Fibroblast of skin of left biceps (primary cell): ENCODE measurements at regions not wholly inside any gene's neighbourhood (a gene's known extent, or its start where the extent isn't known, plus 50 kb on each side); places are given as distances from the start of the nearest gene placed in this dataset.
A peak's percentile ranks its signal among the peaks of the same experiment; 100 is the strongest.

Experiments
- DNase-seq, 2 experiments: peaks; one replicate each; pipeline ENCODE4 v3.0.0-alpha.2; 2013; ENCODE audit warnings: low read depth in 2 of 2

- peak; percentile 89 to 90 for DNase-seq
These were observed 108.7 kb downstream of the EN1 start for GRCh38 chr2:118738524-118739308.

DNA sequence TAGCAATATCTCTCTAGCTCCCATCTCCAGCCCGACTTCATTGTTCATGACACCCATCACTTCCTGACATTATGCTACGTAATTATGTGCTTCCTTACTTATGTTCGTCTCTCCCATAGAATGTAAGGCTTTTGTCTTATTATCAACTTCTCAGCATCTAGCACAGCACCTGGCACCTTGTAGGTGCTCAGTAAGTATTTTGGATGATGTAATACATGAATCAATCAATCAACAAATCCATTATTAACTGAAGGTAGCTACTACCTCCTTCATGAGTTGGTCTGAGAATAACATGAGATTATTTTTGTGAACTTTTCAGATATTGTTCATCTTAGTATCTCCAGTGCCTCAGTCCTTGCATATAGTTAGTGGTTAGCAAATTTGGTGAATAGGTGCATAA, 109.3 kb downstream of the EN1 start:
- DNase-seq = no peak

DNA sequence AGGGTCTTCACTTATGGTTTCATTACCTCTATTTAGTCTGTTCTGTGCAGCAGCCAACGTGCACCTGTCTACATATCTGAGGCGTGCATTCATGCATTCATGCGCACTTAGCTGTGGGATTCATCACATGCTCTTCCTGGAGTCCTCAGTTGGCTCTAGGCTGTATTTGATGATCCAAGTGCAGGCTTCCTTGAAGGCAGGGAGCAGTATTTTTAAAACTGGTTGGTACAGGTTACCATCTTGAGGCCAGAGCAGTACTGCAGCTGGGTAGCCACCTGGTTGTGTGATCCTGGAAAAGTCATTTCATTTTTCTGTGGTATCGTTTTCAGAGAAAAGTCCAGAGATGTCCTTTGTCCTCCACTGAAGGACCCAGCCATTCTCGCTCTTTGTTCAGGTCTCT, 109.8 kb downstream of the EN1 start:
- no peak for DNase-seq

- DNase-seq = no peak
These were observed 115.0 kb downstream of the EN1 start for GRCh38 chr2:118732432-118732831.

DNA sequence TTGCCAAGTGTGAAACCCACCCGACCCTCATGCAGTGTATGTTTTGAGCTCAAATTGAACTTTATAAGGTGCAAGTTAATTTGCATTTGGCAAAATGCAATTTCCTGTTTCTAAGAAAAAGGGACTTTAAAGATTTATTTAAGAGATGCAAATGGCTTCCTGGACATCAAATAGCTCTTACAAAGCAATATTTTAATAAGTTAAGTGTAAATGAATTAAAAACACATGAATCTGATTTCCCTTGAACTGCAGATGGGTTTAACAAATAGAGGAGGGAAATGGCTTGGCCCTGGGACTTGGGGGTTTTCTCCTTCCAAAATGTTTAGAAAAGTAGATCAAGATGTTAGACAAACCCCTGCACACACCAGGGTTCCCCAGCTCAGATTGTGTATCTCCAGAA, 116.0 kb downstream of the EN1 start:
- DNase-seq = no peak

DNA sequence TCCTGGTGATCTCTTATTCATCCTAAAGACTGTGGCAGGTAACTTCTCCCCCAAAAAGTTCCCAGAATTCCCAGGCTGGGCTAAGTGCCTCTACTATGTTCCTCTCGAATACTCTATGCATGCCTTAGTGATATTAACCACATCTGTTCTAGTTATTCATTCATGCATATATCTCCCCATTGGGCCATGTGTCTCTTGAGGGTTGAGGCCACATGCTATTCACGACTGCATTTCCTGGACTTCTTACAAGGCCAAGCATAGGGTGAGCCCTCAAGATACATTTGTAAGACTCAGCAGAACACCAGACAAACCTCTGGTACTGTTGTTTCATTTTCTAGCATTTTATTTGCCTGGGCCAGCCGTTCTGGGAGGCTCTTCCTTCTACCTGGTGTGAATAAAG, 117.0 kb downstream of the EN1 start:
- DNase-seq = no peak

- no peak for DNase-seq
These were observed 117.7 kb downstream of the EN1 start for GRCh38 chr2:118729760-118730159.

DNA sequence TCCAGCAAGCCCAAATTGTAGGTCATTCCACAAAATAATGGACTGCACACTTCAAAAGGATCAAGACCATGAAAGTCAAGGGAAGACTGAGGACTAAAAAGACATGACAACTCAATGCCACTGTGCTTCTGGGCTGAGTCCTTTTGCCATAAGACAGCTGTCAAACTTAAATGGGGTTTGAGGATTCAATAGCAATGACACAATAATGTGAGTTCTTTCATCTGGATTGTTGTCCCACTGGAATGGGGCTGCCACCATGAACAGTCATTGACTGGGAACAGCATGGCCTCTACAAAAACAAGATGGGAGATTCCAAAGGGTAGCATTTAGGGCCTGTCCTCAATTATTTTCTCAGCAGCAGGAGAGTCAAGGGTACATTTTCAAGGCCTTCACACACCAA, 118.5 kb downstream of the EN1 start:
- DNase-seq = no peak

DNA sequence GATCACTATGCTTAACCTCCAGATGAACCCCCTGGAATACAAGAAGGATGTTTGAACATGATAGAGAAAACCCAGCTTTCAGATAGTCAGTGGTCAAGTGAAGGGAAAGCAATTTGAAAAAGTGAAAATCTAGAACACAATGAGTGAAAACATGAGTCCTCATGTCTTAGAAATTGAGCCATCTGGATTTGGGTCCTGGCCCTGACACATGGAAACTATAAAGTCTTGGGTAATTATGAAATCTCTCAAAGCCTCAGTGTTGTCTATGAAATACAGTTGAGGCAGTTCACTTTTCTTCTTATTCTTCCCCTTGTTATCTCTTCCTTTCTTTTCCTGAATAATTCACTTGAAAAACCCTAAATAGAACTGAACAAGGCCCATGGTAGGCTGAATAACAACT, 120.6 kb downstream of the EN1 start:
- DNase-seq = no peak

GRCh38 chr2:118723394-118723793, 124.1 kb downstream of the EN1 start:
- no peak for DNase-seq

GRCh38 chr2:118722976-118723375, 124.5 kb downstream of the EN1 start:
- DNase-seq = no peak

GRCh38 chr2:118721817-118722551, 125.5 kb downstream of the EN1 start:
- DNase-seq = no peak

DNA sequence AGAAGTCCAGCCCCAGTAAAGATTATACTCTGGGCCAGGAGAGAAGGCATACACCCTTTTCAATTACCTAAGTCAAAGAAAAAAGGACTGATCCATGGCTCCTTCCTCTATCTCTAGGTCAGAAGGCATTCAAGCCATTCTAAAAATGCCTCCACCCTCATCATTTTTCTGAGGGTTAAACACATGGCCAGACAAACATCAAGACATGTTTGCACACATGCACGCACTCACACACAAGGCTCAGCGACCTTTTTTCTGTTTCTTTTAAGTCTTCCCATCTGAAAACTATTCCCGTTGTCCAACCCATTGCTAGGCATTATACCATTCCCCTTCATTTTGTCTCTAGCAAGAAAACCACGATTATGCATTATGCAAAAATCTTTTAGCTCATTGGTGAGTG, 126.6 kb downstream of the EN1 start:
- DNase-seq = no peak

- DNase-seq = no peak
These were observed 128.5 kb downstream of the EN1 start for GRCh38 chr2:118718921-118719320.

DNA sequence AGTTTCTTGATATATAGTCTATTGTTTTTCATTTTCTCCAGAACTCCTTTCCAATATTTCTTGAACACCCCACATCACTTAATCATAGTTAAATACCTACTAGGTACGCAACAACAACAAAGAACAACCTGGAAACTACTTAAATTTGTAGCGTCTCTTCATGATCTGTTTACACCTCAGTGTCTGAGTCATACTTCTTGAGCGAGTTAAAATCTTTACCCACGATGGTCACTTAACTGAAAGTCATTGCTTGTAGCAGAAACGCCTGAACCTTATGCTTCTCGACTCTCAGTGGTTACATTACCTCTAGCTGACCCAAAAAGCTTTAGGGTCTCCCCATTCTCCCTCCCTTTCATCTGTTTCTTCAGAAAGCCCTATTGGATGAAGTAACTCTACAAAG, 131.3 kb downstream of the EN1 start:
- DNase-seq = no peak

- no peak for DNase-seq
These were observed 133.3 kb downstream of the EN1 start for GRCh38 chr2:118714118-118714517.

GRCh38 chr2:118711603-118712002, 135.8 kb downstream of the EN1 start:
- no peak for DNase-seq

- no peak for DNase-seq
These were observed 137.0 kb downstream of the EN1 start for GRCh38 chr2:118710481-118710880.

GRCh38 chr2:118709786-118710185, 137.7 kb downstream of the EN1 start:
- DNase-seq = no peak

GRCh38 chr2:118706844-118707243, 140.6 kb downstream of the EN1 start:
- no peak for DNase-seq

DNA sequence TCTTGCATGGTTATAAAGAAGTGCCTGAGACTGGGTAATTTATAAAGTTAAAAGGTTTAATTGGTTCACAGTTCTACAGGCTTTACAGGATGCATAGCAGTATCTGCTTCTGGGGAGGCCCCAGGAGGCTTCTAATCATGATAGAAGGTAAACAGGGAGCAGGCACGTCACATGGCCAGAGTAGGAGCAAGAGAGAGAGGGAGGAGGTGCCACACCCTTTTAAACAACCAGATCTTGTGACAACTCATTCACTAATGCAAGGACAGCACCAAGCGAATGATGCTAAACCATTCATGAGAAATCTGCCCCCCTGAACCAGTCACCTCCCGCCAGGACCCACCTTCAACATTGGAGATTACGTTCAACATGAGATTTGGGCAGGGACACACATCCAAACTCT, 141.1 kb downstream of the EN1 start:
- DNase-seq = no peak

- DNase-seq = peak; percentile 75 to 77
These were observed 142.4 kb downstream of the EN1 start for GRCh38 chr2:118705032-118705431.

- no peak for DNase-seq
These were observed 147.8 kb downstream of the EN1 start for GRCh38 chr2:118699447-118700175.
